K562 (cell line): ENCODE measurements at regions not wholly inside any gene's neighbourhood (a gene's known extent, or its start where the extent isn't known, plus 50 kb on each side); places are given as distances from the start of the nearest gene placed in this dataset.

Experiments
- ATAC-seq: fragments of 200-7000 bp; cut with Tn5 transposase; 3 replicates; pipeline ENCODE4 v1.9.1; 2020; ENCODE audit warnings: moderate library complexity
- BruUV-seq: library from RNA; stranded (reverse); fragments of 400-500 nt; replicated peaks from 2 replicates; lab custom pipeline; 2021; lab: Mats Ljungman, UMichigan
- CTCF ChIA-PET: fragments of 300-600 bp; formaldehyde crosslinking; extraction: SDS; loops from one replicate; lab custom pipeline; 2021; ENCODE audit warnings: low intra/inter-chr PET ratio; lab: Yijun Ruan, JAX
- POLR2A ChIA-PET: fragments of 300-600, 350-650 bp; sonication (Branson Sonifier 250); formaldehyde crosslinking; extraction: SDS; loops from one replicate; lab custom pipeline; 2021; ENCODE audit warnings: antibody characterized with exemption, inconsistent platforms; lab: Yijun Ruan, JAX
- DNase-seq, 4 experiments: peaks; one replicate each; pipeline versions ENCODE4 v3.0.0 to v3.0.0-alpha.2; 2011 to 2018; ENCODE audit warnings: low spot score in 3 of 4, mixed read lengths in 3 of 4; ENCODE audit errors: extremely low read depth in 1 of 4
- FAIRE-seq: peaks from 2 replicates; lab custom pipeline; 2011; peaks lifted over from hg19 to GRCh38; lab: Jason Lieb, UNC
- H2AFZ ChIP-seq: 2 replicates; pipeline ENCODE4 v1.6.0; 2011; ENCODE audit warnings: low read depth, low read length, control low read depth, inconsistent platforms
- H3K27ac ChIP-seq: fragments of 200-600 bp; 3 replicates; pipeline ENCODE4 v1.8.0; 2011; ENCODE audit warnings: low read depth, mild to moderate bottlenecking, control low read depth, inconsistent platforms, low read length, moderate library complexity, mixed read lengths; ENCODE audit errors: extremely low read depth
- H3K27me3 ChIP-seq, 2 experiments: fragments of 300-600 bp in 1 of 2; 2 replicates in 1 of 2; 3 replicates in 1 of 2; pipeline versions ENCODE4 v1.6.0 to v1.8.0; 2011; ENCODE audit warnings: inconsistent platforms in 2 of 2, low read length in 2 of 2, mild to moderate bottlenecking in 1 of 2, mixed read lengths in 1 of 2, moderate library complexity in 1 of 2; ENCODE audit not compliant: control insufficient read depth in 2 of 2, insufficient read depth in 2 of 2
- H3K36me3 ChIP-seq: fragments of 300-600 bp; 3 replicates; pipeline ENCODE4 v1.8.0; 2011; ENCODE audit warnings: mild to moderate bottlenecking, low read length, inconsistent platforms; ENCODE audit not compliant: control insufficient read depth, insufficient read depth
- H3K4me1 ChIP-seq, 2 experiments: fragments of 200-600 bp in 1 of 2; replicated peaks in 1 of 2; 2 replicates in 1 of 2; 3 replicates in 1 of 2; pipeline versions ENCODE4 v1.5.1 to v1.8.0; 2011; ENCODE audit warnings: inconsistent platforms in 2 of 2, low read length in 2 of 2, mild to moderate bottlenecking in 1 of 2, mixed read lengths in 1 of 2, moderate library complexity in 1 of 2; ENCODE audit not compliant: control insufficient read depth in 2 of 2, insufficient read depth in 2 of 2
- H3K4me2 ChIP-seq: 2 replicates; pipeline ENCODE4 v1.6.1; 2011; ENCODE audit warnings: low read length, control low read depth, inconsistent platforms, mixed read lengths; ENCODE audit not compliant: insufficient read depth
- H3K4me3 ChIP-seq: fragments of 200-600 bp; sonication (generic), shearing (Covaris generic); 2 replicates; pipeline ENCODE4 v1.5.1; 2016; ENCODE audit warnings: control low read depth, inconsistent platforms
- H3K79me2 ChIP-seq: fragments of 200-600 bp; 3 replicates; pipeline ENCODE4 v1.8.0; 2011; ENCODE audit warnings: low read length, inconsistent platforms; ENCODE audit not compliant: control insufficient read depth, insufficient read depth
- H3K9ac ChIP-seq, 2 experiments: 2 replicates each; pipeline versions ENCODE4 v1.6.0 to v1.6.1; 2011; ENCODE audit warnings: low read depth in 2 of 2, low read length in 2 of 2, control low read depth in 1 of 2, inconsistent platforms in 1 of 2, mild to moderate bottlenecking in 1 of 2, mixed read lengths in 1 of 2; ENCODE audit not compliant: insufficient read depth in 1 of 2
- H3K9me1 ChIP-seq: one replicate; pipeline ENCODE4 v1.6.0; 2011; ENCODE audit warnings: inconsistent platforms, mild to moderate bottlenecking, low read length, moderate library complexity; ENCODE audit not compliant: control insufficient read depth, insufficient read depth
- H3K9me3 ChIP-seq: replicated peaks from 2 replicates; pipeline ENCODE4 v1.5.1; 2011; ENCODE audit warnings: low read depth, low read length, inconsistent platforms; ENCODE audit not compliant: control insufficient read depth, insufficient read depth
- H4K20me1 ChIP-seq: replicated peaks from 2 replicates; pipeline ENCODE4 v1.6.1; 2011; ENCODE audit warnings: low read length, inconsistent platforms, mixed read lengths; ENCODE audit not compliant: control insufficient read depth, insufficient read depth
- BACH1 ChIP-seq: fragments of 200-800 bp; sonication (Bioruptor generic); IDR thresholded peaks from 2 replicates; pipeline ENCODE4 v1.6.1; 2016; ENCODE audit warnings: missing genetic modification characterization, missing compliant biosample characterization
- CREBBP ChIP-seq: IDR thresholded peaks from one replicate; pipeline ENCODE4 v1.6.1; 2012; ENCODE audit warnings: low read depth, mild to moderate bottlenecking, control low read depth, inconsistent platforms, low read length
- E2F3 ChIP-seq: fragments of 250-450 bp; sonication (Bioruptor Pico); IDR thresholded peaks from 2 replicates; pipeline ENCODE4 v1.4.0; 2020; ENCODE audit warnings: mild to moderate bottlenecking
- ILF3 ChIP-seq: fragments of 450-650 bp; IDR thresholded peaks from 2 replicates; pipeline ENCODE4 v1.6.1; 2018; ENCODE audit warnings: antibody characterized with exemption, mild to moderate bottlenecking, moderate library complexity, borderline replicate concordance
- NCOR1 ChIP-seq: fragments of 450-650 bp; IDR thresholded peaks from 2 replicates; pipeline ENCODE4 v1.6.1; 2016; ENCODE audit warnings: mild to moderate bottlenecking, moderate library complexity
- RAD21 ChIP-seq, 2 experiments: fragments of 250-450 bp in 1 of 2; fragments of 450-650 bp in 1 of 2; sonication (Bioruptor Pico) in 1 of 2; formaldehyde crosslinking in 1 of 2; IDR thresholded peaks in 1 of 2; conservative IDR thresholded peaks in 1 of 2; 2 replicates each; pipeline versions ENCODE4 v1.4.0 to v1.8.0; 2020 to 2022; ENCODE audit warnings: mild to moderate bottlenecking in 2 of 2, moderate library complexity in 1 of 2
- SETDB1 ChIP-seq: IDR thresholded peaks from one replicate; pipeline ENCODE4 v1.6.1; 2012; ENCODE audit warnings: low read length, control low read depth, inconsistent platforms
- SRSF7 ChIP-seq: fragments of 200-400 bp; formaldehyde crosslinking; optimal IDR thresholded peaks from 2 replicates; pipeline ENCODE3; 2017; ENCODE audit warnings: mild to moderate bottlenecking, low read depth, low read length
- STAT5A ChIP-seq: IDR thresholded peaks from 2 replicates; pipeline ENCODE4 v1.6.1; 2012; ENCODE audit warnings: low read length, inconsistent platforms, borderline replicate concordance
- TAF9B ChIP-seq: fragments of 450-650 bp; IDR thresholded peaks from 2 replicates; pipeline ENCODE4 v1.6.1; 2018; ENCODE audit warnings: mild to moderate bottlenecking; ENCODE audit not compliant: partially characterized antibody
- ZNF12 ChIP-seq: sonication (generic); formaldehyde crosslinking; IDR thresholded peaks from 2 replicates; pipeline ENCODE4 v1.4.0; 2020; ENCODE audit warnings: mild to moderate bottlenecking, missing genetic modification reagents
- ZNF121 ChIP-seq: sonication (generic); formaldehyde crosslinking; conservative IDR thresholded peaks from 2 replicates; pipeline ENCODE4 v1.8.0; 2022; ENCODE audit warnings: missing genetic modification reagents
- ZNF174 ChIP-seq: fragments of 250-450 bp; sonication (Bioruptor Pico); IDR thresholded peaks from 2 replicates; pipeline ENCODE4 v1.4.0; 2020; ENCODE audit warnings: mild to moderate bottlenecking
- ZNF551 ChIP-seq: fragments of 250-450 bp; sonication (Bioruptor Pico); IDR thresholded peaks from 2 replicates; pipeline ENCODE4 v1.5.0; 2021; ENCODE audit warnings: mild to moderate bottlenecking, moderate library complexity
- ZNF707 ChIP-seq: fragments of 250-450 bp; sonication (Bioruptor Pico); conservative IDR thresholded peaks from 2 replicates; pipeline ENCODE4 v1.8.0; 2022; ENCODE audit warnings: inconsistent platforms, mild to moderate bottlenecking, moderate library complexity
- ZNF766 ChIP-seq: fragments of 200-800 bp; sonication (Bioruptor generic); conservative IDR thresholded peaks from 2 replicates; pipeline ENCODE4 v1.6.1; 2016; ENCODE audit warnings: missing genetic modification characterization, missing compliant biosample characterization
- WGBS: fragments of 100-300 bp; shearing (Covaris generic); methylation state at CpG from one replicate; pipeline ENCODE4 v1.1.6; 2016; ENCODE audit warnings: low coverage, mixed read lengths; ENCODE audit not compliant: insufficient coverage; ENCODE audit errors: missing lambda C conversion rate; 5-methylcytosine and 5-hydroxymethylcytosine counted together
- in situ Hi-C: fragments of 300-500 bp; cut with MboI; formaldehyde crosslinking; loops from 4 replicates; pipeline ENCODE4 v1.15.0; 2018; ENCODE audit warnings: inconsistent platforms, mixed read lengths
- intact Hi-C: fragments of 100-400 bp; cut with micrococcal nuclease; formaldehyde crosslinking; loops from 2 replicates; pipeline ENCODE4 v1.14.2; 2022
- TF ChIP-seq, protein P1 (sequence below): fragments of 250-450 bp; sonication (Bioruptor Pico); IDR thresholded peaks from 2 replicates; pipeline ENCODE4 v1.4.0; 2020; ENCODE audit warnings: borderline replicate concordance
- TF ChIP-seq, protein P2 (sequence below), 2 experiments: fragments of 250-450 bp in 1 of 2; fragments of 450-650 bp in 1 of 2; sonication (Bioruptor Pico) in 1 of 2; IDR thresholded peaks; 2 replicates each; pipeline versions ENCODE4 v1.6.1 to v1.8.0; 2016 to 2021; ENCODE audit warnings: mild to moderate bottlenecking in 2 of 2, moderate library complexity in 2 of 2, missing compliant biosample characterization in 1 of 2, missing genetic modification characterization in 1 of 2
- TF ChIP-seq, protein P3 (sequence below), 2 experiments: fragments of 450-650 bp in 1 of 2; sonication (generic) in 1 of 2; formaldehyde crosslinking; conservative IDR thresholded peaks; 2 replicates each; pipeline versions ENCODE4 v1.4.0 to v1.8.1; 2020 to 2022; ENCODE audit warnings: mild to moderate bottlenecking in 1 of 2, missing genetic modification reagents in 1 of 2
- TF ChIP-seq, protein P4 (sequence below): fragments of 450-650 bp; conservative IDR thresholded peaks from 2 replicates; pipeline ENCODE4 v1.6.1; 2016; ENCODE audit warnings: missing genetic modification characterization, low read depth, mild to moderate bottlenecking, missing compliant biosample characterization, moderate library complexity

DNA sequence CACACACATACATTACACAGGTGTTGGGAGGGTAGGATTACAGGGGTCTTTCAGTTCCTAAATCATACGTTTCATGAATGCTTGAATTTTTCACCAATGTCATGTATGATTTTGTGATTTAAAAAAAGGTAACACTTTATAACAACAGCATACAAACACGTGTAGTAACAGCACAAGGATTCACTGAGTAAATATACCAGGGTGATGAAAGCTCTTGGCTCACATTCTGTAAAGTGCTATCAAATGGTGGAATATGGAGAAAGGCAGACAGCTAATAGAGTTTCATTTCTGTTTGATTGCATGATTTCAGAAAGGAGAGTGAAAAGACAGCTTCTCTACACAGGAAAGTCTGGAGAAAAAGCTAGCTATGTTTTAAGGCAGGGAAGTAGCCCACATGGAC lies 231.9 kb downstream of the CD83 start:
- no peaks in the 10 kb centered on the region for H3K9me3 ChIP-seq
- no TSS peak for BruUV-seq
- H2AFZ ChIP-seq = no peak overlapping the region
- H3K4me3 ChIP-seq = no peak overlapping the region
- in situ Hi-C loops = no loop called here
- intact Hi-C loops = no loop called here
- POLR2A ChIA-PET = interaction anchor here (1.8 kb wide), 1 partner anchor 12 kb away, joined by 6 read pairs; no protein-coding TSS in a partner anchor
- CTCF ChIA-PET = no interaction called here
- 16% methylated on average over 2 of the region's 2 CpGs for WGBS
- H3K36me3 ChIP-seq = no peaks in the 10 kb centered on the region
- TF ChIP-seq ZNF766 (CRISPR knock-in tag) (no peak), ZNF174 (CRISPR knock-in tag) (no peak), SETDB1 (no peak), TAF9B (no peak), NCOR1 (no peak), BACH1 (no peak), ZNF12 (CRISPR knock-in tag) (no peak), ZNF551 (CRISPR knock-in tag) (no peak), ZNF707 (CRISPR knock-in tag) (no peak), E2F3 (CRISPR knock-in tag) (no peak), SRSF7 (no peak), ZNF121 (no peak), STAT5A (no peak), CREBBP (no peak), ILF3 (no peak), RAD21 (CRISPR knock-in tag; conservative IDR thresholded peaks at IDR 0.05 in 1 of 2, IDR thresholded peaks at IDR 0.05 in 1 of 2) (no peak)
- TF ChIP-seq, protein P1, sequence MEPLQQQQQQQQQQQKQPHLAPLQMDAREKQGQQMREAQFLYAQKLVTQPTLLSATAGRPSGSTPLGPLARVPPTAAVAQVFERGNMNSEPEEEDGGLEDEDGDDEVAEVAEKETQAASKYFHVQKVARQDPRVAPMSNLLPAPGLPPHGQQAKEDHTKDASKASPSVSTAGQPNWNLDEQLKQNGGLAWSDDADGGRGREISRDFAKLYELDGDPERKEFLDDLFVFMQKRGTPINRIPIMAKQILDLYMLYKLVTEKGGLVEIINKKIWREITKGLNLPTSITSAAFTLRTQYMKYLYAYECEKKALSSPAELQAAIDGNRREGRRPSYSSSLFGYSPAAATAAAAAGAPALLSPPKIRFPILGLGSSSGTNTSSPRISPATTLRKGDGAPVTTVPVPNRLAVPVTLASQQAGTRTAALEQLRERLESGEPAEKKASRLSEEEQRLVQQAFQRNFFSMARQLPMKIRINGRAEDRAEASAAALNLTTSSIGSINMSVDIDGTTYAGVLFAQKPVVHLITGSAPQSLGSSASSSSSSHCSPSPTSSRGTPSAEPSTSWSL (CRISPR knock-in tag) = no peak
- TF ChIP-seq, protein P2, sequence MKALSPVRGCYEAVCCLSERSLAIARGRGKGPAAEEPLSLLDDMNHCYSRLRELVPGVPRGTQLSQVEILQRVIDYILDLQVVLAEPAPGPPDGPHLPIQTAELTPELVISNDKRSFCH (CRISPR knock-in tag; IDR thresholded peaks at IDR 0.05) = no peak
- TF ChIP-seq, protein P2 (tag; IDR thresholded peaks at IDR 0.05) = no peak
- TF ChIP-seq, protein P3, sequence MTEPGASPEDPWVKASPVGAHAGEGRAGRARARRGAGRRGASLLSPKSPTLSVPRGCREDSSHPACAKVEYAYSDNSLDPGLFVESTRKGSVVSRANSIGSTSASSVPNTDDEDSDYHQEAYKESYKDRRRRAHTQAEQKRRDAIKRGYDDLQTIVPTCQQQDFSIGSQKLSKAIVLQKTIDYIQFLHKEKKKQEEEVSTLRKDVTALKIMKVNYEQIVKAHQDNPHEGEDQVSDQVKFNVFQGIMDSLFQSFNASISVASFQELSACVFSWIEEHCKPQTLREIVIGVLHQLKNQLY (CRISPR knock-in tag; conservative IDR thresholded peaks at IDR 0.05) = no peak
- TF ChIP-seq, protein P4, sequence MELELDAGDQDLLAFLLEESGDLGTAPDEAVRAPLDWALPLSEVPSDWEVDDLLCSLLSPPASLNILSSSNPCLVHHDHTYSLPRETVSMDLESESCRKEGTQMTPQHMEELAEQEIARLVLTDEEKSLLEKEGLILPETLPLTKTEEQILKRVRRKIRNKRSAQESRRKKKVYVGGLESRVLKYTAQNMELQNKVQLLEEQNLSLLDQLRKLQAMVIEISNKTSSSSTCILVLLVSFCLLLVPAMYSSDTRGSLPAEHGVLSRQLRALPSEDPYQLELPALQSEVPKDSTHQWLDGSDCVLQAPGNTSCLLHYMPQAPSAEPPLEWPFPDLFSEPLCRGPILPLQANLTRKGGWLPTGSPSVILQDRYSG (tag) = no peak
- H3K4me1 ChIP-seq = no peaks in the 10 kb centered on the region; a peak in 1 of 5 replicates
- H3K79me2 ChIP-seq = no peaks in the 10 kb centered on the region
- peaks cover 27 to 39% of the 10 kb centered on the region in 2 experiments for H3K27me3 ChIP-seq
- H3K4me2 ChIP-seq = no peak overlapping the region
- no peak for ATAC-seq
- no peak for DNase-seq
- no peak overlapping the region for H3K27ac ChIP-seq
- H4K20me1 ChIP-seq = no peaks in the 10 kb centered on the region
- no peaks in the 10 kb centered on the region for H3K9me1 ChIP-seq
- no peak for FAIRE-seq
- H3K9ac ChIP-seq = no peak overlapping the region
